GM18511 (cell line): ENCODE measurements at regions not wholly inside any gene's neighbourhood (a gene's known extent, or its start where the extent isn't known, plus 50 kb on each side); places are given as distances from the start of the nearest gene placed in this dataset.

Experiments
- ATAC-seq: cut with Tn5 transposase; IDR thresholded peaks from one replicate; pipeline ENCODE4 v1.9.1; 2021; ENCODE audit warnings: mild to moderate bottlenecking, moderate library complexity; ENCODE audit not compliant: unreplicated experiment

DNA sequence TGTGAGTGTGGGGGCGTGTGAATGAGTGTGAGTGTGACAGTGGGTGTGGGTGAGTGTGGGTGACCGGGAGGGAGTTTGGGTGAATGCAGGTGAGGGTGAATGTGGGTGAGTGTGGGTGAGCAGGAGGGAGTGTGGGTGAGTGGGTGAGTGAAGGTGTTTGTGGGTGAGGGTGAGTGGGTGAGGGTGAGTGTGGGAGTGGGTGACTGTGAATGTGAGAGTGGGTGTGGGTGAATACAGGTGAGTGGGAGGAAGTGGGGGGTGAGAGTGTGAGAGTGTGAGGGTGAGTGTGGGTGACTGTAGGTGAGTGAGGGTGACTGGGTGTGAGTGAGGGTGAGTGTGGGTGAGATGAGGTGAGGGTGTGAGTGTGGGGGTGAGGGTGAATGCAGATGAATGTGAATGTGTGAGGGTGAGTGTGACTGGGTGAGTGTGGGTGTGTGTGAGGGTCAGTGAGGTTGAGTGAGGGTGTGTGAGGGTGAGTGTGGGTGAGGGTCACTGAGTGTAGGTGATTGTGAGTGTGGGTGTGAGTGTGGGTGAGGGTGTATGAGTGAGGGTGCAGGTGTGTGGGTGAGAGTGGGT lies 1677.3 kb upstream of the TENM3 start:
- no peak for ATAC-seq

DNA sequence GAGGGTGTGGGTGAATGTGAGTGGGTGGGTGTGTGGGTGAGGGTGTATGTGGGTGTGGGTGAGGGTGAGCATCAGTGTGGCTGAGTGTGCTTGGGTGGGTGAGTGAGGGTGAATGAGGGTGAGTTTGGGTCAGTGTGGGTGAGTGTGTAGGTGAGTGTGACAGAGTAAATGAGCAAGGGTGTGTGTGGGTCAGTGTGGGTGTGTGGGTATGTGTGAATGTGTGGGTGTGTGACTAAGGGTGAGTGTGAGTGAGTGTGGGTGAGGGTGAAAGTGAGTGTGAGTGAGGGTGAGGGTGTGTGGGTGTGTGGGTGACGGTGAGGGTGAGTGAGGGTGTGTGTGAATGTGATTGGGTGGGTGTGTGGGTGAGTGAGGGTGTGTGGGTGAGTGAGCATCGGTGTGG lies 1676.7 kb upstream of the TENM3 start:
- ATAC-seq = no peak

DNA sequence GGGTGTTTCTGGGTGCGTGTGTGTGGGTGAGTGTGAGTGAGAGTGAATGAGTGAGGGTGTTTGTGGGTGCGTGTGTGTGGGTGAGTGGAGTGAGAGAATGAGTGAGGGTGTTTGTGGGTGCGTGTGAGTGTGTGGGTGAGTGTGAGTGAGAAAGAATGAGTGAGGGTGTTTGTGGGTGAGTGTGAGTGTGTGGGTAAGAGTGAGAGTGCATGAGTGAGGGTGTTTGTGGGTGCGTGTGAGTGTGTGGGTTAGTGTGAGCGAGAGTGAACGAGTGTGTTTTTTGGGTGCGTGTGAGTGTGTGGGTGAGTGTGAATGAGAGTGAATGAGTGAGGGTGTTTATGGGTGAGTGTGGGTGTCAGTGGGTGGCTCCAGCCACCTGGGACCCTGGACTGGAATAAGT lies 1676.1 kb upstream of the TENM3 start:
- no peak for ATAC-seq

DNA sequence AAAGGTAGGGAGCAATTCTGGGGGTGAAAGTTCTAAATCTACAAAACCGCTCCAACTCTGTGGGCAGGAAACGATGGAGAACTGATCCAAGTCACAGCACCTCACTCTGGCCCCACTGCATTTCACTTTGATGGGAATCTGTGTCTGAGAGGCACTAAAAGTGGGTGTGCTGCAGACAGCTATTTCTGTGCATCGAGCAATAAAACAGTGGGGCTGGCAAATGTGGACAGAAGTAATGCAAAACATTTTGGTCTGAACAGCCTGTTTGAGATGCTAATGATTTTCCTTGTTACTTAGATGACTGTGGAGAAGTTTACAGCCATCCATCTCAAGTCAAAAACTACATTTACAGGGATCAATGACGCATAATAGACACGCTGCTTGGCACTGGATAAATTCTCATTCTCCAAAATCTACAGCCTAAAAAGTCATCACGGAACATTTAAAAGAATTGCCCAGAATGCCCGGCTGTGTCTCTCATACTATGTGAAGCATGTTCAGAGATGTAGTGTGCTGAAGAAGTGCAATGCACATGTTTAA lies 1671.6 kb upstream of the TENM3 start:
- no peak for ATAC-seq

DNA sequence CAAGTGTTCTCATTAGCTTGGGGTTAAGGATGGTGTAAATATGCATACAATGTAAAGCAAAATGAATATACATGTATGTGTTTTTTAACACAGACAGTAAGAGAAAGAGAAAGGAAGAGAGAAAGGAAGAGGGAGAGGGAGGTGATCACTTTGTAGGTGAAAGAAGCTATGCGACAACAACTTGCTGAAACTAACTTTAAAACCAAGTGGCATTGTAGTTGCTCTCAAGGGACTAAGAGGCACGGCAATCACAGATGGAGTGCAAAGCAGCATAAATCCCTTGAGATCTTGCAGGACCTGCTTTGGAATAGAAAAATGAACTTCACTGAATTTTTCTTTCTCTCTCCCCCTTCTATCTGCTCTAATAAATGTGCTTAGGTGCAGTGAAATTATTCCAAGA lies 1665.0 kb upstream of the TENM3 start:
- ATAC-seq = no peak

DNA sequence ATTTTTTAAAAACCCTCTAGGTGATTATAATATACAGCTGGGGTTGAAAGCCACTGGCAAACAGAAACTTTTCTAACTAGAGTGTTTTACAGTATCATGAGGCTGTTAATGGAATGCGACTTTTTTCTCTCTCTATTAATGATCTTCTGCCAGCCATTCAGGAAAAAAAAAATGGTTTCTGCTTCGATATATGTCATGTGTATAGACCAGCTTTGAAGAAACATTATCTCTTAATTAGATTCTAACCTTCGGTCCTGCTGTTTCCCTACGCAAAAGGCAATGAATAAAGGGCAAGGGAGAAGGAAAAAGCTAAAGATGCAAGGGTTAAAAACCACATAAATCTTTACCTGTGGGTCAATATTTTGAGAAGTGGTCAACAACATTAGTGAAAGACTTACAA lies 1662.1 kb upstream of the TENM3 start:
- ATAC-seq = no peak

DNA sequence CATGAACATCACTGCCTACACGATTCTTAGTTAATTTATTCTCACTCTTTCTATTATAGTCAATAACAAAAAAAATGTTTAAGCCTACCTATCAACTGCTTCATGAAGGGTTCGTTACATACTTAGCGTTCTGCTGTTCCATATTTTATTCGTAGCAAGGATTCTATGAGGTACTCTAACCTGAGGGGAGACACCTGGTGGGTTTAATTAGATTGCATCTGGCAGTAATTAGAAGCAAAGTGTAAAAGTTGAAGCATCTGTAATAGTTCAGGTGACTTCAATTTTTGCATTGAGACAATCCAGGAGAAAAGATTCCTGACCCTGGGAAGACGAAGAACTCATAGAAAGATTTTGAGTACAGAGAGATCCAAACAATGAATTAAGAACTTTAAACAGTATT lies 1655.8 kb upstream of the TENM3 start:
- ATAC-seq = no peak

DNA sequence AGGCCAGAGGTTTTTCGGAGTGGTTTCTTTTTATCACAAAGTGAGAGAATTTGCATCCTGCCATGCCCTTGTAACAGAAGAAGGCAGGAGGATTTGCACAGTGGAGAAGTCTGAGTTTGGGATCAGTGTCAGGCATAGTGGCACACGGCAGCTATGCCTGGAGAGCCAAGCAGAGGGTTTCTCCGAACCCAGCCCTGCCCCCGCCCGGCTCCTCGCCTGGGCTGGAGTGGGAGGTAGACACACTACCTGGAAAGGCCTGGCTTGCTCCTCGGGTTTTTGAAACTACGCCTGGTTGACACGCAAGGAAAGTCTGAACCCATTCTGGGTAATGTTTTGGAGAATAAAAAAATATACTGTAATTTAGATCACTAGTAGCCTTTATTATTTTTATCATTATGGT lies 1653.6 kb upstream of the TENM3 start:
- ATAC-seq = no peak

DNA sequence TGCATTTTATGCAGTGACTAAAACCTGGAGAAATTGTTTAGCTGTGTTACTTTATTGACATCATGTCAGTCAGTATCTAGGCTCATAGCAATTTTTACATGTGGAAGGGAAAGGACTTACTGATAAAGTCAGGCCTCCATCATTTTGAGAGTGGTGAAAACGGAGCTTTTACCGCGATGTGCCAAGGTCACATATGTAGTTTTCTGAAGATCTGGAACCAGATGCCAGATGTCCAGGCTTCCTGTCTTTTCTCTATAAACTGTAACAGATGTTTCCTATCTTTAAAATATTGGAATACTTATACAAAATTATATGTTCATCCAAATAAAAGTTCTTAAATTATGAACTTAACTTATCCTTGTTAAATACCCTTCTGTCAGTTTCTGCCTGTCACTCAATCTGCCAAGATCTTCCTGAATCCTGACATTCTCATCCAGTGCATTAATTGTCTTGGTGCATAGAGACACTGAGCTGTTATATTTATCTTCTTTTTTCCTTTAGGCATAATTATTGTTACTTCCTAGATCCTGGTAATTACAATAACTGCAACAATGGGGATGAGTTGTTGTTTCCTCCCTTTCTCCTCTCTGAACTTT lies 1646.2 kb upstream of the TENM3 start:
- no peak for ATAC-seq

DNA sequence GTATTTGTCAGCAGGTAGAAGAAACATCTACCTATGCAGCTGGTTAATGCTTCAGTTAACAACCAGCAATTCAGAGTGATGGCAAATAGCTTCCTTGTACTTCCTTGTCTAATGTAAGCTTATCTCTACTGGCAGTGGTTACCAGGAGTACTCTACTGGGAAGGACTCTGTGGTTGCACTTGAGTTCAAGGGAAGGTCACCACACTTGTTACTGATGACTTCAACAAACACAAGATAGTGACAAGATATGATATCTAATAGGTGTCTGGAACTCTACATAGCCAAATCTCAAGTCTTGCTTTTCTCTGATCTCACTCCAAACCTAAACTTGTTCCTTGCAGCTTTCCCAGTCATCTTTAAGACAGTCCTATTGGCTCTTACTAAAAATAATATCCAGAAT lies 1644.9 kb upstream of the TENM3 start:
- no peak for ATAC-seq

DNA sequence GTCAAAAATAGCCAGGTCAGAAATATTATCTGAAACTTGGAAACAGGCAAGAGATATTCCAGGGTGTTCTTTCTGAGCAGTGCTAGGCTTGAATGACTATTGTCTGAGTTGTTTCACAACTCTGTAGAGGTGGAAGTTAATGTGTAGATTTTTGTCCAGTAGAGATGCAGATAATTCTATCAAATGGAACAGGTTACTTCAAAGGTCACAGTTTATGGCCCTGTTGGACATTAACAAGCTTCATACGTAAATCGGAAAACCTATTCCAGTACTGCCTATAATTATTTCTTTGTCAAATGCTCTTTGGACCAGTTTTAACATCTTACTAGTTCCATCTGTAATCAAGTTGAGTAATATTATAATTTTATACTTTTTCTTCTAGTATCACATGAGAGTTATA lies 1639.4 kb upstream of the TENM3 start:
- no peak for ATAC-seq

DNA sequence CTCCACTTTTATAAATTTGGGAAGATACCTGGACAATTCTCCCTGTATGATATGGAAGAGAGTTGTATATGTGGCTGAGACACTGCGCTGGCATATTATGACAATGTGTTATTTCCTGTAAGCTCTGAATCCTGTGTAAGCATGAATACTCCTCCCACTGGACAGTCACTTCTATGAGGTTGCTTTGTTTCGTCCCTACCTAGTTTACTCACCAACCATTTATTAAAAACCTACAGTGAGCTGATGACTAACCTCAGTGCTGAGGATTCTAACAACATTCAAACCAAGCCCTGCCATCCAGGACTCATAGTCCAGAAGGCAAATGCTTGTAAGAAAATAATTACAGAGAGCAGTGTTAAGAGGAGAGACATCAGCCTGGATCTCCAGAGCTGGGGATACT lies 1632.9 kb upstream of the TENM3 start:
- ATAC-seq = no peak

DNA sequence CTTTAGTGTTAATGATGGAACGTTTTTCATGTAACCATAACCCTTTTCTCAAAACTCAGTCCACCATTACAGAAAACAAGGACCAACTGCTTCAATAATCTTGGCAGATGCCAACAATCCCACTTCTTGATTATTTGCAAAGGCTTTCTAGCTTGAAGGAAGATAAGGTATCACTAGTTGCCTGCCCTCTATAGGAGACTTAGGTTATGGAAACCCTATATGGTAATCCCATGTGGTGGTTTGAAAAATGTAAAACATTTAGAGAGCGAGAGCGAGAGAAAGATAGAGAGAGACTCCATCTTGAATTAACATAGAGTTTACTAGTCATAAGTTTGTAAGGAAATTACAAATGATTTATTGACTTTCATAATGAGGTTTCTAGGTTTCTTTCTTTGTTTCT lies 1627.5 kb upstream of the TENM3 start:
- ATAC-seq = no peak

DNA sequence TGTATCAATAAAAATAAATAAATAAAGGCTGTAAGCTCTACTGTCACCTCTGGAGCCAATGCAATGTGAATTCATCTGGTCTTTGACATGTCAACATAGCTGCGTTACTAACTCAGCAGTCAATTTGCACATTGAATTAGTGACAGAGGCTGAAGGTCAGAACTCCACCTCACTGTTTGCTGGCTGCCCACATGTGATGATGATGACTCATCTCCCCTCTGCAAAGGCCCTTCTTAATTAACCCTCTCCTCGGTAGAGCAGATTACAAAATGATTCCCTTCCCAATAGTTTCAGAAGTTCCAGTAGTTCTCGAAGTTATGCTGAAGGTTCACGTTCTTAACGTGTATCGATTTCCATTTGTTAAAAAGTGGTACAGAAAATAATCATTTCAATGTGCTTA lies 1626.0 kb upstream of the TENM3 start:
- no peak for ATAC-seq

DNA sequence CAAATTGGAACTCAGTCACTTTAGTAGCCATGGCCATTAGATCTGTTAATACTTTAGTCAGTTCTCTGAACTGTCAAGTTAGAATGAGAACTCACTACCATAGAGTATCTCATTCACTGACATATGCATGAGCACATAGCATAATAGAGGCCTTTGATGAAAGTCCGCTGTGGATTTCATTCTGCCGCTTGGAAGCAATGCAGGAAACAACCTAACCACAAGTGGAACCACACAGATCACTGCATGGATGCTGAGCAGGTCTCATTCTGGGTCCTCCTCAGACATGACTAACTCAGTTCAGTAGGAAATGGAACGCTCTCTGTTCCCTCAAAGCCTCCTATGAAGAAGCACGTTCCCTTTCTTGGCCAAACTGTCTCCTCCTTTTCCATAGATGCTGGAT lies 1624.8 kb upstream of the TENM3 start:
- no peak for ATAC-seq

DNA sequence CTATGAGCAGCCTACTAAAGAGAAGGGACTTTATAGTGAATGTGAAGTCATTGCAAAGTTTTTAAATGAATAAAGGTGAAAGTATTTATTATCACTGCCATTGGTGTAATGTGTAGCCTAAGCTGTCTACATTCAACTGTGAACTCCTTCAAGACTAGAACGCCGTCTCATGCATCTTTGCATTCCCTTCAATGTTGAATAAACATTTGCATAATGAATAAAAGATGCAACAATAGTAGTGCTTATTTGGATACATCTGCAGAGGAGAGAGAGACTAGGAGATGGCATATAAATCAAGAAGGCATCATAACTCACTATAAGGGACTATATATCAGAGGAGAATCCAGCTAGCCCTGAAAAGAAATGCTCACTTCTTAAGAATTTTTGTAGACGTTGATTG lies 1623.8 kb upstream of the TENM3 start:
- ATAC-seq = no peak

DNA sequence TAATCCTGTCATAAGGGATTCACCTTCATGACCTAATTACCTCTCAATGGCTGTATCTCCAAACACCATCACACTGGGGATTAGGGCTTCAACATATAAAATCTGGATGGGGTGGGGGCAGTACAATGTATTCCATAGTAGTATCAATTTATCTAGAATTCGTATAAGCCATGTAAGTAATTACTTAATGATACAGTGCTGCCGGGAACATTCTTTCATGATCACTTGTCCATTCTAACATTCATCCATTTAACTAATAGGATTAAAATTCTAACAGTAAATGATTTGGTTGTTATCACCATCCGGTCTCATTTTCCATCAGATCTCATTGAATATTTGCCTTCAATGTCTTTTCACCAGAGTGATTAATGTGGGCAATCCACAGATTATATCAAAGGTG lies 1620.9 kb upstream of the TENM3 start:
- ATAC-seq = no peak

DNA sequence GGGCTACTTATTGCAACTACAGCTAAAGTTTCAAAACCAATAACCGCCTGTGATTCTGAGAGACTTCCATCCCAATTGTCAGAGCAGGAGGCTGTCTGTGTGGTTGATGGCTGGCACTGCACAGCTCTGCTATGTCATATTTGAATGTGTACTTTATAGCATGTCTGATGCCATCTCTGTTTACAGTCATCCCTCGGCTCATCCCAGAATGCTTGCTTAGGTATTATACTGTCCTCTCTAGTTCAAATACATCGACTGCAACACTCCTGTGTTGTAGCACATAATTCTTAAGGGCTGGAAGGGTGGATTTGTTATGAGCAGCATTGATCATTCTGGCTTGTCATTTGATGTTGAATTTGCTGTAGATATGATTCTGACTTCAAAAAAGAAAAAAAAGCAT lies 1617.5 kb upstream of the TENM3 start:
- ATAC-seq = no peak

DNA sequence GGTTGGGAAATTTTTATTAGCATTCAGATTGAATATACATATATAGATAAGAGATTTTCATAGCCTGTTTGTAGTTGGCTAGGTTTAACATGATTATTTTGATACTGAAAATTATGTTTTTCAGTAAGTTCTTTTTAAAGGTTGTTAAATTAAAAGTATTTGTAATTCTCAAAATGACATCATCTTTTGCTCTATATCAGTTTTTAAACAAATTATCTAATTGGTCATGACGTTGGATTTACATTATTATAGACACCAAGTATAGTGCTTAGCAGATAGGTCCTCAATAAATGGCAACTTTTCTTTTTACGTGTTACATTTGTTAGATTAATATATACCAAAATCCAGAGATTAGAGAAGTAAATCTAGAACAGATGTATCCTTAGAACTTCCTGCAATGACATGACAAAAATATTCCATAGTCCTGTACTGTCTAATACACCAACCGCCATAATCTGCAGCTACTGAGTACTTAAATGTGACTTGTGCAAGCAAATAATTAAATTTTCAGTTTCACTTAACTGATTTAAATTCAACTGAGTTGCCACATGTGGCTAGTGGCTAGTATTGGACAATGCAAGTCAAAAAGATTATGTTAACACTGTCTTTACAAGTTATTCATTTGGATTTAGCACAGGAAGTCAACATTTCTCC lies 1613.1 kb upstream of the TENM3 start:
- no peak for ATAC-seq

DNA sequence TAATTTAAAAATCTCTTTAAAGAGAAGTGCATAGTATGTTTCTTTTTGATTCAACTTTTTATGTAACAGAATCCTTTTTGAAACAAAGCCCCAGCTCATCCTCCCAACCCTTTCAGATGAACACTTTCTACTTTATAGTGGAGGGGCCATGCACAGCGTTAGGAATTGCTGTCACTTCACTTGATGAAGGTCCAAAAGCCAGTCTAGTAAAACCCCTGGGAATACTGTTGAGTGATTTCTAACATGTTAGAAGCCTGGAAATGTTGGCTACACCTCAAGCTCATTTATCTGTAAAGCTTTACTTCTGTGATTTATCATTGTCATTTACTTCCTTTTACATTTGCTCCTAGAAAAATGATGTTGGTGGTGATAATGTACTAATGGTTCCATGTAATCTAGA lies 1608.9 kb upstream of the TENM3 start:
- no peak for ATAC-seq

DNA sequence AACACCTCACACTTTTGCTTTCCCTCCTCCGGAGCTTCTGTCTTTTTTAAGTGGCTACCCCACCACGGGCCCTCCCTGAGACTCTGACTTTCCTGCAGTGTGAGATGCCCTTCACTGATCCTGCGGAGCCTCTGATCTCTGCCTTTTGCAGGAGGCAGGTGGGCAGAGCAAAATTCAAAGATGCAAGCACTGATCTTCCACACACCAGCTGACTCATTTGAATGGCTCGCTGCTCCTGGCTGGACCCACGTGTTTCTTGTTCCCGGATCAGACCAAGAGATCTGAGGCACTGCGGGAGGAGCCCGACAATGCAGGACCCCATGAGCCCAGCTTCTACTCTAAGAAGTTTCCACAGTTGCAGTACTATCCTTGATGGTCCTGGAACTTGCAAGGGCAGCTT lies 1607.9 kb upstream of the TENM3 start:
- ATAC-seq = no peak

DNA sequence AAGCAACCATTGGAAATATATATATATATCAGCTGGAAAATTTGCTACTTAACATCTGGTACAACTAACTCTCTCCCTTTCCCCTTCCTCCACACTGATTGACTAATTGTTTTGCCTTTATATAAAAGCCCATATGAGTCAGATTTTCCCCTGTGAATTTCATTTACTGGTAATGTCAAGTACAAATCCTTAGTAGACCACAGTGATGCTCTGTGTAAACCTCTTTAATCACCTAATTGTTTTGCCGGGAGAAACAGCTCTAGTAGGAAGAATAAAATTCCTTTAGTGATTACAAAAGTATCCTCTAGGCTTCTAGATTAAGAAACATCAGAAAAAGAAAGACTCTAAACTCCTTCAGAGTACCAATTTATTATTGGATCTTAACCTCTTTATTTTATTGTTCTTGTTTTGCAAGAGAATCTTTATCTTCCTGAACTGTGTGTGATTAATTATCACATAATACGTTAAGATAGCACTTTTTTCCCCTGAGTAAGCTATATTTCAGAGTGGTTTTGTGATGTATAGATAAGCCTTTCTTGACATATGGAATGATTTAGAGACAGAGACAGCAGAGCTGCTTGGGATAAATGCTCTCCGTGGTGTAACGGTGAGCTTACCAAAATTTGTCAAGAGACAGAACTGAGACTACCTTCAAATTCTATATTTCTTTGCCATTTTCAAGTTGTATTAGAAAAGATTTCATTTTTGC lies 1606.4 kb upstream of the TENM3 start:
- ATAC-seq = no peak
